H1 (cell line): ENCODE measurements at regions not wholly inside any gene's neighbourhood (a gene's known extent, or its start where the extent isn't known, plus 50 kb on each side); places are given as distances from the start of the nearest gene placed in this dataset.

ENCODE experiments used
- CBX5 ChIP-seq: fragments of 300-800, 300-1000 bp; sonication (generic); IDR thresholded peaks from 2 replicates; pipeline ENCODE4 v1.7.1; 2016; ENCODE audit warnings: antibody characterized with exemption, low read length, low read depth
- CHD2 ChIP-seq: IDR thresholded peaks from 2 replicates; pipeline ENCODE4 v1.6.1; 2012; ENCODE audit warnings: low read length, improper control_type of control experiment

DNA sequence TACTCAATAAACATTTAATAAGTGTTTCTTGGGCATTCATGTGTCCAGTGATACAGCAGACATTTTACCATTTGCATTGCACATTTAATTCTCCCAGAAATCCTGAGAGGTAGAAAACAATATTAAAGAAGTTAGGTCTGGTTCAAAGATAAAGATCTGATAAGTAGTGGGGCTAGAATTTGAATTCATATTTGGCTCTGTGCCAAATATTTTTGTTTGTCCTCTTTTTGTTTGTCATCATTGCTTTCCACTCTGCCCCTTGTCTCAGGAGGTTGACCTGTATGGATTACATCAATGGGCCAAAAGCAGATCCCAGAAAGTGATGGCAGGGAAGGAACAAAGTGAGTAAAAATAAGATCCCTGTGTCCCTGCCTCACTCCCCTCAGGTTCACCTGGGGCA lies 441.9 kb upstream of the PKDCC start (continued):
- TF ChIP-seq CBX5: no peak
- no peak for TF ChIP-seq CHD2
